Fibroblast of villous mesenchyme (primary cell): ENCODE measurements at regions not wholly inside any gene's neighbourhood (a gene's known extent, or its start where the extent isn't known, plus 50 kb on each side); places are given as distances from the start of the nearest gene placed in this dataset.

ENCODE experiments used
- DNase-seq: peaks from one replicate; pipeline ENCODE4 v3.0.0-alpha.2; 2010; ENCODE audit warnings: low read depth
- H3K4me3 ChIP-seq: 2 replicates; pipeline ENCODE4 v1.5.1; 2011; ENCODE audit warnings: low read depth, mild to moderate bottlenecking, low read length
- CTCF ChIP-seq: IDR thresholded peaks from 2 replicates; pipeline ENCODE4 v1.5.1; 2012; ENCODE audit warnings: low read depth, mild to moderate bottlenecking, low read length; ENCODE audit not compliant: insufficient read depth

- no peak for DNase-seq
- TF ChIP-seq CTCF: no peak
- no peak overlapping the region for H3K4me3 ChIP-seq
Observed at GRCh38 chr2:12957251-12957650, 240.5 kb downstream of the TRIB2 start.

- TF ChIP-seq CTCF: no peak
- no peak overlapping the region for H3K4me3 ChIP-seq
- no peak for DNase-seq
Observed at GRCh38 chr2:12959935-12960334, 243.2 kb downstream of the TRIB2 start.

GRCh38 chr2:12960671-12961070 lies 243.9 kb downstream of the TRIB2 start:
- H3K4me3 ChIP-seq: no peak overlapping the region
- no peak for DNase-seq

GRCh38 chr2:12964904-12965539 lies 248.3 kb downstream of the TRIB2 start:
- no peak for TF ChIP-seq CTCF
- H3K4me3 ChIP-seq: no peak overlapping the region
- DNase-seq: no peak

More at GRCh38 chr2:12960671-12961070, 243.9 kb downstream of the TRIB2 start:
- no peak for TF ChIP-seq CTCF

- DNase-seq: peak; percentile 47
- no peak for TF ChIP-seq CTCF
- H3K4me3 ChIP-seq: no peak overlapping the region
Observed at GRCh38 chr2:12965540-12966269, 249.0 kb downstream of the TRIB2 start.

GRCh38 chr2:12967804-12968203 lies 251.1 kb downstream of the TRIB2 start:
- H3K4me3 ChIP-seq: no peak overlapping the region
- no peak for DNase-seq
- TF ChIP-seq CTCF: no peak
